Ramos (cell line): ENCODE measurements at regions not wholly inside any gene's neighbourhood (a gene's known extent, or its start where the extent isn't known, plus 50 kb on each side); places are given as distances from the start of the nearest gene placed in this dataset.

Experiments
- in situ Hi-C: fragments of 300-500 bp; cut with MboI; formaldehyde crosslinking; loops from one replicate; pipeline ENCODE4 v1.14.3; 2022; ENCODE audit warnings: low sequenced_read_pairs; ENCODE audit not compliant: unreplicated experiment

GRCh38 chr3:170785454-170785853 is 84.5 kb downstream of the RPL22L1 start:
- in situ Hi-C loops: no loop called here

GRCh38 chr3:170784406-170784805 is 85.6 kb downstream of the RPL22L1 start:
- in situ Hi-C loops: no loop called here

- in situ Hi-C loops: no loop called here
Measured at GRCh38 chr3:170780955-170781354, 89.0 kb downstream of the RPL22L1 start.

DNA sequence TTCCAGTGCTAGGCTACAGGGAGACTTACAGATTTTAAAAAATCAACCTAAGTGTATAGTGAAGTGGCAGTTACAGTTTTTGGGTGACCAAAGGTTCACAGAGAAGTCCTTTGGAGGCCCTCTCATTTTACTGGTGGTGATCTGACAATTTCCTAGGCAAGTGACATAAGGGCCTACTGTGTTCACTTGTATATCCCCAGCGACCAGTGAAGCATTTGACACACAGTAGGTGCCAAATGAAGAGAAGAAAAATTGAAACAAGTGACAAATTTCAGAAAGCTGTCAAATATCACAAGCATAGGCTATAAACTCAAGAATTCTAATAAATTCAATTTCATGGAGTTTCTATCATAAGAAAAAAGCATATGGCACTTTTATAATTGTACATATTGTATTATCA is 89.5 kb downstream of the RPL22L1 start:
- in situ Hi-C loops: no loop called here

GRCh38 chr3:170778240-170779217 is 91.5 kb downstream of the RPL22L1 start:
- in situ Hi-C loops: no loop called here

DNA sequence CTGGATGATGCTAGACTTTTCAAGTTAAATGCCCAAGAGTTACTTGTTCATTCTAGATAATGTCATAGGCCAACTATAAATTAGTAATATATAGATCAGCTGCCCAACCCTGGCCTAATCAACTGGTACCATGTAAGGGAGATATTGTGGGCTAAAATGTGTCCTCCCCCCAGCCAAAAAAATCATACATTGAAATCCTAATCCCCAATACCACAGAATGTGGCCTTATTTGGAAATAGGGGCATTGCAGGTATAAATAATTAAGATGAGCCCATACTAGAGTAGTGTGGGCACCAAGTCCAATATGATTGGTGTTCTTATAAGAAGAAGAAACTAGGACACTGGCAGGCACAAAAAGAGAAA is 92.5 kb downstream of the RPL22L1 start:
- in situ Hi-C loops: no loop called here

DNA sequence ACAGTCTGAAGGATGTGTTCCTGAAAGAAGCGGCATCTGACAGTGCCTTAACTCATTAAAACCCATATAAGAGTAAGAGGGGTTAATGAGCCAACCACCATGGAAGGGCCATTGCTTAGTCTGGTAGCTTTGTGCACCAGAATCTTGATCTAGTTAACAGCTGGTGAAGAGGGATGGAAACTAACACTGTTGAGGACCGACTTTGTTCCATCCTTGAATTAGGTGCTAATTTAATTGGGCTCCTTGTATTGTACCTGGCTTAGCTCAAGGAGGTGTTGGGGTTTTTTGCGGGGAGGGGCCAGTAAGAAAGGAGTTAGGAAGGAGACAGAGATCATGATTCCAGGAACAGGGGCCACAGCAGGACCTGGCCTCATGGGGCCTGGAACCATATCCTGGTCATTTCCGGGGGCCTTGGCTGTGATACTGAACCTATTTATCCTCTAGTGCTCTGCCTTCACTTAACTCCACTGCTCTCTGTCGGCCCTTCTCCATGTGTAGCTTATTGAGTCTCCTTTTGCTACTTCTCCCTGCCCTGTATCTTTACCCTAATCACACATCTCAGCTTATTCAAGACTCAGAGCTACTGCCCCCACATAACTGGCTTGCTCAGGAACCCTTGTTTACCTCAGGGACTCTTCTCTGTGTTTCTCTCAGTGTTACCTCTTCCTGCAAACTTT is 93.0 kb downstream of the RPL22L1 start:
- in situ Hi-C loops: no loop called here

GRCh38 chr3:170773682-170774425 is 96.1 kb downstream of the RPL22L1 start:
- in situ Hi-C loops: no loop called here

DNA sequence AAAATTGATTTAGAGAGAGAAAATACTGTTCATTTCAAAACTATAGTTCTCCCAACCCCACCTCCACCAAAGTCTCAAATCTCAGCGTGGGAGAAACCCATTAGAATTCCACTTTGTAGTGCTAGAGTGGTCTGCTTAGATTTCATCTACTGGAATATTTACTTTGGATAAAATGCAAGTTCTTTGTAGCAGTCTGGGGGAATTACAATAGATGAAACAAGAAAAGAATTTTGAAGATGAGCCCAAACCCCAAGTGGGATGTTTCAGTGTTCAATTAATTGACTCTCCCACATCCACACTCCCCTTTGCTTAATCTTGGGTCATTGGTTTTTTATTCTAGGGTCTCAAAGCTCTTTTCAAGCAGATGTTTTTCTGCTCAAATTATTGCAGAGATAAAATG is 97.8 kb downstream of the RPL22L1 start:
- in situ Hi-C loops: no loop called here

DNA sequence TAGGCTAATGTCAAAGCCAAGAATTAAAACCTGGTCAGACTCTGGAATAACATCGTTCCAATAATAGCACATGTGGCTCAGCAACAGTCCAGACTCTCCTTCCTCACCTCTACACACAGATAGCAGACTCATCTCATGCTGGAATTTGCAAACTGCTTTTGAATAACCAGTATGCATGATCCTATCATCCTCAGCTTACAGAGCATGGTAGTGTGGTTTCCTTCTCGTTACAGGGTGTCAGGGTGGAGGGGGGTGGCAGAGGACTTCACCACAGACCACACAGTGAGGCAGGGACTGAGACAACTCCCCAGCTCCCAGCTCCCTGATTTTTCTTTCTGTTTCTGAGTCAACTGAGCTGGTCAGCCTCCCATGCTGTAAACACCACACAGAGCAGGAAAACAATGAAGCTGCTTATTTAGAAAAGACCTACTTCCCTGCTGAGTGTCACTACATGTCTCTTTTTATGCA is 101.6 kb downstream of the RPL22L1 start:
- in situ Hi-C loops: no loop called here

GRCh38 chr3:170767576-170767941 is 102.4 kb downstream of the RPL22L1 start:
- in situ Hi-C loops: no loop called here

DNA sequence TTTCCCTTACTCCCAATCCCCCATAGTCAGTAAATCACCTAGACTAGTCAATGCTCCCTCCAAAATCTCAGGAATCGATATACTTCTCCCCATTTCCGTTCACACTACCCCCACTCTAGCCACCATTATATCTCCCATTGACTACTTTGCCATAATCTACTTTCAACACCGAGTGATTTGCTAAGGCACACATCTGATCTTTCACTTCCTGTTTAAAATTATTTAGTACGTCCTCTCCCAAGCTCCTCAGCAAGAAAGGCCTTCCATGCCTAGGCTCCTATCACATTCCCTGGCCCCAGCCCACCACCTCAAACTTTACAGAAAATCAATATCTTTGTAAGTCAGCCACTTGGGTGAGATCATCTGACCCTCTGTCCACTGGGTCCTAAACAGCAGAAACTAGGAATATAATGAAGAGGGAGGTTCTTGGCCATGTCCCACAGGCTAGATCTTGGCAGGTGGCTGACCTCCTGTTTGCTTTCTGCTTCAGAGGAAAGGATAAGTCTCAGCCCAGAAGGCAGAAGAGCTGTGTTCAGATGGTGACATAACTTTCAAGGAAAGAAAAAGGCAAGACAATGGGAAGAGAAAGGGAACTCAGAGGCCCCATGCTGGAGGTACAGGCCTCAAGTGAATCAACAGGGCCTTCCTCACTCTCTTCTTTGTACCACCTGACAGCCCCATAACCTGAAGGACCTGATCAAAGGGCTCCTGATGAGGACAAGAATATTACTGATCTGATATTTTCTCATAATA is 103.0 kb downstream of the RPL22L1 start:
- in situ Hi-C loops: no loop called here

DNA sequence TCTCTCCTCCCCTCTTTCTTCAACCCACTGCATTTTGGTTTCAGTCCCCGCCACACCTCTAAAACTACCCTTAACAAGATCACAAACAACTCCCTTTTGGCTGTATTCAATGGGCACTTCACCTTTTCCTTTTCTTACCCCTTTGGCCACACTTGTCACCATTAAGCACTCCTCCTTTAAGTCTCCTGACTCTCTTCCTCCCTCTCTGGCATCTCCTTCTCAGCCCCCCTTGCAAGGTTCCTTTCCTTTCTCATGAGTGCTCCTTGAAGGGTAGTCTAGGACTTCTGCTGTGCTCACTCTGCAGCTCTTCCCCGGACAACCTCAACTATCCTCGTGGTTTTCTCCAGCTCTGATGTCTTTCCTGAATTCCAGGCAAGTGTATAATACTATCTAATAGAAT is 103.7 kb downstream of the RPL22L1 start:
- in situ Hi-C loops: no loop called here

DNA sequence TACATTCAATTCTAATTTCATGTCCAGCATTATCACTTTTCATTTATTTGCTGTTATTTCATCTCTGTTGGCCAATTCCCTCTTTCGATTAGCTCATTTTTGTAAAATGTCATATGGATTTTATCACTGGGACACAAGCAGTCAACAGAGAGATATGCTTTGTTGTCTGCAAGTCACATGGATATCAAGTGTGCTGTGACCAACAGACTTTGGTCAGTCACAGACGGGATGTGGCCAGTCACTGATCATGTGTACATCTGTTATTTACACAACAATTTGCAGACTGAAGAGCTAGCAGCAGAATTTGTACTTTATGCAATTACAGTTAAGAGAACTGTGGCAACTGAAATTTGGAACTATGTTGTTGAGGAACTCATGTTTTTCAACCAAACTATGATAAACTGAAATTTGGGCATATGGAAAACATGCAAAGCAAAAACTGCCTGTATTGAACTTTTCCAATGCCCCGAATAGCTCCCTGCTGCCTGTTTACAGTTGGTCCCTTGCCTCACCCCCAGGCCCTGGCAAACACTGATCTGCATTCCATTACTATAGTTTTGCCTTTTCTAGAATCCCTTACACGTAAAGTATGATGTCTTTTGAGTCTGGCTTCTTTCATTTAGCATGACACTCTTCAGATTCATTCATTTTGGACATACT is 104.4 kb downstream of the RPL22L1 start:
- in situ Hi-C loops: no loop called here

DNA sequence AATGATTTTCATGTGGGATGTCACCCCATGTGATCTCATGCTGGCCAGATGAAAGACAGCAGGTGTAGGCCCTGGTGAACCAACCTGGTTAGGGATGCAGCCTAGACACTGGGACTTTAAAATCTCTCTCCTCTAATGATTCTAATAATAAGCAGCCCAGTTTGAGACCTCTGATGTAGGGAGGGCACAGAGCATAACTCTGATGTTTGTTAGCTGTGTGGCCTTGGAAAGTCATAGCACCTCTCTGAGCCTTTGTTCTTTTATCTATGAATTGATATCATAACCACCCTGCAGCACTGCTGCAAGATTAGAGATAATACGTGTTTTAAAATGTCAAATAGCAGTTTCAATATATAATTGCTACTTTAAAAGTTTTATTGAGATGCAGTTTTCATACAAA is 106.0 kb downstream of the RPL22L1 start:
- in situ Hi-C loops: no loop called here

DNA sequence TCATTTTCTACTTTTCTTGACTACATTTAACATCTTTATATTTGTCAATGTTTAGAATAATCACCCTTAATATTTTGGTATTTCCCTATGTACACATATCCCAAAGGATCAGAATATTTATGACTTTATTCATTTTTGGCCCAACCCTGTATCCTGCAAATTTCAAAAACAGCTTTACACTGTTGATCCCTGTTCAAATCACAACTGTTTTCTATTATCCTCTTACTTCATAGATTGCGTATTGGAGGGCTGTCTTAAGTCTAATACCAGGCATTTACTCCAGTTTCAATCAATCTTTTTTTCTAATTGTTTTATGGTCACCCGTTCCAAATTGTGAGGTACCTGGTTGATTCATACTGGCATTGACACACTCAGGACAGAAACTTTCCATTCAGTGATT is 107.9 kb downstream of the RPL22L1 start:
- in situ Hi-C loops: no loop called here

DNA sequence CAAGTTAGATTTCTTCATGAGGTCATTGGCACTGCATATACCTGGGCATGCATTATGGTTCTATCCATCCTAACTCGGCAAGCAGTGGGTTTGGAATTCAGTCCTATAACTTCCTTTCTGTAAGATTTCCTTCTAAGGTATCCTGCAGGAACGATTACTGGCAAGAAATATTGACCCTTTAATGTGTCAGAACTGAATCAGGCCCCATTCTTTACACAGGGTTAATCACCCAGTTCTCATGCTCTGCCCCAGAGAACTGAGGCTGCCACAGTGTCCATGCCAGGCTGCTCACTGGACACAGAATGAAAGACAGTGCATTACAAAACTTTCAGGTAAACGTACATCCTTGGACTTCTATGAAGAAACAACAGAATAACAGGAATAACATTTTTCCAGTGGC is 108.9 kb downstream of the RPL22L1 start:
- in situ Hi-C loops: no loop called here

- in situ Hi-C loops: no loop called here
Measured at GRCh38 chr3:170760174-170760526, 109.8 kb downstream of the RPL22L1 start.

DNA sequence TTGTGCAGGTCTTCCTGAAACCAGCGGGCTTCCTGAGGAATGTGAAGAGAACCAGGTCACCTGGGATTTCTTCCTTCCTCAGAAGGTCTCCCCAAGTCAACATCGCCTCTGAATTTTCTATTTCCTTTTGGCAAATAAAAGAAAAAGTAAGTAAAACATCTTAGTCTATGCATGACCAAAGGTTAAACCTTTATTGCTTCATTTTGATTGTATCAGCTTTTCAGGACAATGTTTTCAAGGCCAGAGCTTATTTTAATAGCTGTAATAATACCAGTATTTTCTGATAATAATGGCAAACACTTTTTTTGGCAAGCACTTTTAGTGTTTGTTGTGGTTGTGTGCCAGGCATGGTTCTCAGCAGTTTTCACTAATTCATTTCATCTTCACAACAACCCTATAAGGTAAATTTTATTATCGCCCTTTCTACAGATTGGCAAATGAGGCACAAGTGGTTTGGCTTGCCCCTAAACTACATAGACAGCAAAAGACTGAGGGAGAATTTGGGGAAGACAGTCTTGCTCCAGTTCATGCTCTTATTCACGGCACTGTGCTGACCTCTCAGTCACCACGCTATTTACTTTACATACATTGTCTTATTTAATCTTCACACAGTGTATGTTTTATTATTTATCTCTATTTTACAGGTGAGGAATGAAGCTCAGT is 110.4 kb downstream of the RPL22L1 start:
- in situ Hi-C loops: no loop called here
